Common myeloid progenitor, CD34-positive (primary cell): ENCODE measurements at regions not wholly inside any gene's neighbourhood (a gene's known extent, or its start where the extent isn't known, plus 50 kb on each side); places are given as distances from the start of the nearest gene placed in this dataset.

ENCODE experiments used
- CTCF ChIA-PET: fragments of 350-600 bp; sonication (Branson Sonifier 250); formaldehyde crosslinking; loops from one replicate; lab custom pipeline; 2021; ENCODE audit warnings: antibody characterized with exemption; lab: Charles Lee
- POLR2A ChIA-PET: fragments of 350-600 bp; sonication (Branson Sonifier 250); formaldehyde crosslinking; loops from one replicate; lab custom pipeline; 2021; ENCODE audit warnings: antibody characterized with exemption; lab: Charles Lee
- DNase-seq, 3 donors: peaks; one replicate each; pipeline versions ENCODE4 v3.0.0 to v3.0.0-alpha.2; 2013
- H3K27ac ChIP-seq, 2 experiments: 1 replicate in 1 of 2; 2 replicates in 1 of 2; pipeline ENCODE4 v1.7.0; 2013; ENCODE audit warnings: inconsistent platforms in 2 of 2, low read length in 2 of 2, mild to moderate bottlenecking in 2 of 2, low read depth in 1 of 2, moderate library complexity in 1 of 2; ENCODE audit not compliant: severe bottlenecking in 2 of 2, insufficient read depth in 1 of 2, poor library complexity in 1 of 2
- H3K27me3 ChIP-seq, 5 experiments: replicated peaks in 2 of 5; 1 replicate in 3 of 5; 2 replicates in 2 of 5; pipeline versions ENCODE4 v1.6.1 to v1.7.0; 2013; ENCODE audit warnings: low read length in 4 of 5, mild to moderate bottlenecking in 2 of 5, moderate library complexity in 2 of 5, inconsistent platforms in 1 of 5; ENCODE audit not compliant: insufficient read depth in 5 of 5, control insufficient read depth in 4 of 5
- H3K36me3 ChIP-seq, 4 experiments: 1 replicate in 2 of 4; 2 replicates in 2 of 4; pipeline versions ENCODE4 v1.6.1 to v1.7.0; 2013; ENCODE audit warnings: low read length in 3 of 4, control low read depth in 1 of 4, mild to moderate bottlenecking in 1 of 4; ENCODE audit not compliant: control insufficient read depth in 4 of 4, insufficient read depth in 4 of 4
- H3K4me1 ChIP-seq, 4 experiments: 1 replicate in 3 of 4; 2 replicates in 1 of 4; pipeline versions ENCODE4 v1.6.1 to v1.7.1; 2013; ENCODE audit warnings: low read length in 3 of 4, mild to moderate bottlenecking in 3 of 4, control low read depth in 1 of 4, inconsistent platforms in 1 of 4, moderate library complexity in 1 of 4; ENCODE audit not compliant: control insufficient read depth in 4 of 4, insufficient read depth in 4 of 4; ENCODE audit errors: control extremely low read depth in 1 of 4
- H3K4me3 ChIP-seq, 7 experiments: 1 replicate in 4 of 7; 2 replicates in 3 of 7; pipeline versions ENCODE4 v1.5.1 to v1.7.0; 2013; ENCODE audit warnings: mild to moderate bottlenecking in 7 of 7, low read length in 6 of 7, moderate library complexity in 6 of 7, inconsistent platforms in 2 of 7, low read depth in 2 of 7, control low read depth in 1 of 7; ENCODE audit not compliant: insufficient read depth in 4 of 7, control insufficient read depth in 1 of 7; ENCODE audit errors: extremely low read depth in 1 of 7
- H3K9me3 ChIP-seq, 5 experiments: 1 replicate in 4 of 5; 2 replicates in 1 of 5; pipeline versions ENCODE4 v1.6.1 to v1.7.1; 2013; ENCODE audit warnings: low read length in 4 of 5, mild to moderate bottlenecking in 2 of 5, inconsistent platforms in 1 of 5, low read depth in 1 of 5, moderate library complexity in 1 of 5; ENCODE audit not compliant: control insufficient read depth in 4 of 5, insufficient read depth in 2 of 5; ENCODE audit errors: control extremely low read depth in 1 of 5
- WGBS: methylation state at CpG from one replicate; pipeline ENCODE4 v1.1.5; 2013; ENCODE audit not compliant: insufficient coverage; 5-methylcytosine and 5-hydroxymethylcytosine counted together

GRCh38 chr22:26779108-26779507 is 121.7 kb downstream of the MIAT start:
- peaks cover 5 to 43% (median 22%) of the 10 kb centered on the region in 4 experiments for H3K36me3 ChIP-seq
- POLR2A ChIA-PET: no interaction called here
- H3K4me3 ChIP-seq: no peak overlapping the region
- whole genome bisulfite sequencing: 100% methylated on average over 2 of the region's 3 CpGs
- no peaks in the 10 kb centered on the region for H3K27me3 ChIP-seq
- no peak overlapping the region for H3K27ac ChIP-seq
- H3K9me3 ChIP-seq: peaks cover 0 to 14% (median 3%) of the 10 kb centered on the region in 5 experiments
- CTCF ChIA-PET: no interaction called here
- H3K4me1 ChIP-seq: no peaks in the 10 kb centered on the region
- DNase-seq: no peak

- H3K9me3 ChIP-seq: peaks cover 0 to 12% (median 1%) of the 10 kb centered on the region in 5 experiments
- no peak for DNase-seq
- WGBS: 100% methylated on average over 1 of the region's 3 CpGs
- ChIA-PET CTCF (interaction anchor here (1.5 kb wide), 1 partner anchor 10 kb away, joined by 4 read pairs; no protein-coding TSS in a partner anchor), POLR2A (interaction anchor here (0.6 kb wide), 2 partner anchors 12 to 933 kb away, joined by 3 read pairs; no protein-coding TSS in a partner anchor)
- H3K27ac ChIP-seq: no peak overlapping the region
- H3K36me3 ChIP-seq: peaks cover 5 to 35% (median 20%) of the 10 kb centered on the region in 4 experiments
- H3K4me1 ChIP-seq: no peaks in the 10 kb centered on the region
- H3K27me3 ChIP-seq: no peaks in the 10 kb centered on the region
- H3K4me3 ChIP-seq: no peak overlapping the region
These were observed 122.5 kb downstream of the MIAT start for GRCh38 chr22:26779929-26780328.

DNA sequence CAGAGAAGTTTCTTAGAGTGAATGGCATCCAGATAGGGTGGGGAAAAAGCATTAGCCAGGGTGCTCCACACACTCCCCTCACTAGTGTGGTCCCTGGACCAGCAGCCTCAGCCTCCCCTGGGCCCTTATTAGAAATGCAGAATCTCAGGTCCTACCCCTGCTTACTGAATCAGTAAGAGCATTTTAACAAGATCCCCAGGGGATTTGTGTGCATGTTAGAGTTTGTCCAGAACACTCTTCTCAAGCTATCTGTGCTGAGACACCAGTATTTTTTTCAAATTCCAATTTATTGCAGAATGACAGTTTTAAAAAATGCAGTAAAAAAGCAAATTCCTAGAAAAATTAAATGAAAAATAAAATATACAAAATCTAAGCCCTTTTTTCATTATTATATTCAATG is 123.1 kb downstream of the MIAT start:
- peaks cover 0 to 6% (median 4%) of the 10 kb centered on the region in 4 experiments for H3K4me1 ChIP-seq
- peaks cover 5 to 29% (median 18%) of the 10 kb centered on the region in 4 experiments for H3K36me3 ChIP-seq
- CTCF ChIA-PET: interaction anchor here (1.5 kb wide), 1 partner anchor 10 kb away, joined by 4 read pairs; no protein-coding TSS in a partner anchor

DNA sequence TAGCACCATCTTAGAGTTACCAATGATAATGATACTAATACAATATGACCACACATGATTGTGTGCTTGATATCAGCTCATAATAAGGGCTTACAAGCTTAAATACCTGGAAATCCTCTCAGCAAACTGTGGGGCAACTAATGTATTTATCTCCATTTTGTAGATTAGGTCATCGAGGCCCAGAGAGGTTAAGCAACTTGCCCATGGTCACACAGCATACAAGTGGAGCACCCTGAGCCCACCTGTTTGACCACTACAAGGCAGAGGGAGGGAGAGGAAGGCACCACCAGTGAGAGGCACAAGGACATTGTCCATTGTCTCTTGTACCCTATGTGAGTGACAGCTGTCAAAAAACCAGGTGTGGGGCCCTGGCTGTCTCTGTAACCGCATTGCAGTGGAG is 123.7 kb downstream of the MIAT start:
- H3K27me3 ChIP-seq: no peaks in the 10 kb centered on the region
- CTCF ChIA-PET: interaction anchor here (1.5 kb wide), 1 partner anchor 9 kb away, joined by 4 read pairs; no protein-coding TSS in a partner anchor
- POLR2A ChIA-PET: no interaction called here
- 96% methylated on average over 2 of the region's 2 CpGs for WGBS
- H3K4me3 ChIP-seq: no peak overlapping the region
- peaks cover 0 to 11% (median 7%) of the 10 kb centered on the region in 4 experiments for H3K4me1 ChIP-seq
- DNase-seq: no peak
- H3K27ac ChIP-seq: no peak overlapping the region
- H3K9me3 ChIP-seq: peaks cover 0 to 5% (median 0%) of the 10 kb centered on the region in 5 experiments
- H3K36me3 ChIP-seq: peaks cover 5 to 29% (median 15%) of the 10 kb centered on the region in 4 experiments

More for the DNA sequence above, 123.1 kb downstream of the MIAT start:
- no peak for DNase-seq
- POLR2A ChIA-PET: interaction anchor here (0.6 kb wide), 1 partner anchor 13 kb away, joined by 3 read pairs; no protein-coding TSS in a partner anchor
- H3K9me3 ChIP-seq: peaks cover 0 to 9% (median 0%) of the 10 kb centered on the region in 5 experiments
- H3K27me3 ChIP-seq: no peaks in the 10 kb centered on the region
- no peak overlapping the region for H3K4me3 ChIP-seq
- H3K27ac ChIP-seq: no peak overlapping the region

DNA sequence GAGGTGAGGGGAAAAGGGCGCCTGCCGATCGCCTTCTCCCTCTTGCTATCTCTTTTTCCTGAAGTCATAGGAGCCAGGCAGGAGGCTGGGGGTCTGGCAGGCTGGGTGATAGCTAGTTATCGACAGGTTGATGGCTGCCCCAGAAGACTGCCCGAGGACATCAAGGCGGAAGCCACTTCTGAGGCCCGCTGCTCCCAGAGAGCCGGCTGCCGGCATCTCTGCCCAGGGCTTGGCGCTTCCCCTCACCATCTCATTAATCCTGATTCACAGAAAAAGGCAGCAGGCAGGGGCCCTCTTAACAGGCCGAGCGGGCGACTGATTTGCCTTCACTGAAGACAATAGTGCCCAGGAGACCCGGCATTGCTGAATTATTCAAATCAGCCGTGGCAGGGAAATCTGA is 124.2 kb downstream of the MIAT start:
- no peaks in the 10 kb centered on the region for H3K27me3 ChIP-seq
- H3K4me1 ChIP-seq: peaks cover 0 to 15% (median 9%) of the 10 kb centered on the region in 4 experiments
- H3K27ac ChIP-seq: no peak overlapping the region
- no peak for DNase-seq
- H3K9me3 ChIP-seq: peaks cover 0 to 5% (median 0%) of the 10 kb centered on the region in 5 experiments
- ChIA-PET POLR2A (no interaction called here), CTCF (no interaction called here)
- 94% methylated on average over 12 of the region's 15 CpGs for WGBS
- no peak overlapping the region for H3K4me3 ChIP-seq
- H3K36me3 ChIP-seq: peaks cover 5 to 26% (median 15%) of the 10 kb centered on the region in 4 experiments

GRCh38 chr22:26783885-26784284 is 126.5 kb downstream of the MIAT start:
- Histone ChIP-seq H3K27me3 (no peaks in the 10 kb centered on the region), H3K27ac (no peak overlapping the region), H3K4me1 (peaks cover 0 to 15% (median 9%) of the 10 kb centered on the region in 4 experiments), H3K9me3 (peaks cover 0 to 5% (median 0%) of the 10 kb centered on the region in 5 experiments), H3K36me3 (peaks cover 5 to 21% (median 14%) of the 10 kb centered on the region in 4 experiments), H3K4me3 (no peak overlapping the region)
- no peak for DNase-seq
- POLR2A ChIA-PET: no interaction called here
- CTCF ChIA-PET: no interaction called here
- WGBS: 89% methylated on average over 18 of the region's 18 CpGs

- WGBS: 100% methylated on average over 4 of the region's 6 CpGs
- Histone ChIP-seq H3K4me1 (peaks cover 0 to 15% (median 9%) of the 10 kb centered on the region in 4 experiments), H3K9me3 (peaks cover 0 to 3% (median 0%) of the 10 kb centered on the region in 5 experiments), H3K27me3 (no peaks in the 10 kb centered on the region), H3K36me3 (peaks cover 5 to 13% (median 9%) of the 10 kb centered on the region in 4 experiments), H3K27ac (no peak overlapping the region), H3K4me3 (no peak overlapping the region)
- CTCF ChIA-PET: no interaction called here
- POLR2A ChIA-PET: no interaction called here
- DNase-seq: no peak
These were observed 127.4 kb downstream of the MIAT start for GRCh38 chr22:26784772-26785171.
